ENCODE measurements at regions not wholly inside any gene's neighbourhood (a gene's known extent, or its start where the extent isn't known, plus 50 kb on each side); places are given as distances from the start of the nearest gene placed in this dataset.

GRCh38 chr9:129561594-129562281 is 59.2 kb downstream of the C9orf50 start:
- TF ChIP-seq CTCF (conservative IDR thresholded peaks at IDR 0.05 in 1 of 2, IDR thresholded peaks at IDR 0.05 in 1 of 2; ENCODE audit: low read depth in 1 of 2, low read length in 2 of 2) (no peak), EZH2 (IDR thresholded peaks at IDR 0.05; ENCODE audit: low read length, missing control alignments) (no peak)

Data from fibroblast of lung (primary cell).